MCF 10A (cell line): ENCODE measurements at regions not wholly inside any gene's neighbourhood (a gene's known extent, or its start where the extent isn't known, plus 50 kb on each side); places are given as distances from the start of the nearest gene placed in this dataset.

Experiments used
- BruUV-seq: library from RNA; stranded (reverse); fragments of 400-500 nt; replicated peaks from 2 replicates; lab custom pipeline; 2021; lab: Mats Ljungman, UMichigan
- CTCF ChIA-PET: fragments of 300-600 bp; sonication (Branson Sonifier 250); formaldehyde crosslinking; extraction: SDS; loops from one replicate; lab custom pipeline; 2021; ENCODE audit warnings: antibody characterized with exemption, inconsistent platforms; lab: Yijun Ruan, JAX
- POLR2A ChIA-PET: fragments of 300-600, 350-650 bp; sonication (Branson Sonifier 250); formaldehyde crosslinking; extraction: SDS; loops from one replicate; lab custom pipeline; 2020; ENCODE audit warnings: antibody characterized with exemption, inconsistent platforms; lab: Yijun Ruan, JAX
- DNase-seq: peaks from one replicate; pipeline ENCODE4 v3.0.0-alpha.2; 2018; ENCODE audit not compliant: unreplicated experiment
- H3K27ac Mint-ChIP-seq: one replicate; pipeline ENCODE4 v1.8.0; 2022; ENCODE audit warnings: mild to moderate bottlenecking, low read depth, mixed read lengths; ENCODE audit not compliant: unreplicated experiment
- H3K27me3 Mint-ChIP-seq: one replicate; pipeline ENCODE4 v1.8.0; 2022; ENCODE audit warnings: mixed read lengths; ENCODE audit not compliant: insufficient read depth, unreplicated experiment
- H3K36me3 Mint-ChIP-seq: one replicate; pipeline ENCODE4 v1.8.0; 2022; ENCODE audit warnings: mild to moderate bottlenecking, moderate library complexity, mixed read lengths; ENCODE audit not compliant: insufficient read depth, unreplicated experiment
- H3K4me1 Mint-ChIP-seq: one replicate; pipeline ENCODE4 v1.8.0; 2022; ENCODE audit warnings: mixed read lengths; ENCODE audit not compliant: insufficient read depth, unreplicated experiment
- H3K4me3 Mint-ChIP-seq: one replicate; pipeline ENCODE4 v1.8.0; 2022; ENCODE audit warnings: mild to moderate bottlenecking, moderate library complexity, mixed read lengths; ENCODE audit not compliant: unreplicated experiment
- H3K9me3 Mint-ChIP-seq: one replicate; pipeline ENCODE4 v1.8.0; 2022; ENCODE audit warnings: mixed read lengths; ENCODE audit not compliant: unreplicated experiment
- intact Hi-C: fragments of 100-400 bp; cut with micrococcal nuclease; formaldehyde crosslinking; loops from 2 replicates; pipeline ENCODE4 v1.14.1; 2022
- TF ChIP-seq, protein P1 (sequence below): fragments of 200-600 bp; IDR thresholded peaks from one replicate; pipeline ENCODE4 v1.8.0; 2022; ENCODE audit warnings: antibody characterized with exemption, mild to moderate bottlenecking; ENCODE audit not compliant: unreplicated experiment

DNA sequence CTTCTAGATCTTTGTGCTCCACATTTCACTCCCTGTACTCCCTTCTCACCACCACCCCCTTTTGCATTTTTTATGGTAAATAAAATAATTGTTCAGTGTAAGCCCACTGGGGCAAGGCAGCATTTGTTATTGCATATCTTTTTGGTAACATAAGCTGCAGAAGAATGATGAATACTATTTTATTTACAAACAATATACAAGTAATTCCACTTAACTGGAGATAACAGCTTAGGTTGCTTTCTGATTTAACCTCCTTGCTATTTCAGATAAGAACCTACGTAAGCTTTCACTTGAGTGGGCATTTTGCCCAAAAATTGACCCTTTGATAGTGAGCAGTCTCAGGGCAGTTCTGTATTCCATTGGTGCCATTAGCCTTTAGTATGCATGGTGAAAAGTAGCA, 417.9 kb downstream of the SH3GL2 start:
- no peak for DNase-seq
- BruUV-seq, result no TSS peak
- TF ChIP-seq, protein P1, sequence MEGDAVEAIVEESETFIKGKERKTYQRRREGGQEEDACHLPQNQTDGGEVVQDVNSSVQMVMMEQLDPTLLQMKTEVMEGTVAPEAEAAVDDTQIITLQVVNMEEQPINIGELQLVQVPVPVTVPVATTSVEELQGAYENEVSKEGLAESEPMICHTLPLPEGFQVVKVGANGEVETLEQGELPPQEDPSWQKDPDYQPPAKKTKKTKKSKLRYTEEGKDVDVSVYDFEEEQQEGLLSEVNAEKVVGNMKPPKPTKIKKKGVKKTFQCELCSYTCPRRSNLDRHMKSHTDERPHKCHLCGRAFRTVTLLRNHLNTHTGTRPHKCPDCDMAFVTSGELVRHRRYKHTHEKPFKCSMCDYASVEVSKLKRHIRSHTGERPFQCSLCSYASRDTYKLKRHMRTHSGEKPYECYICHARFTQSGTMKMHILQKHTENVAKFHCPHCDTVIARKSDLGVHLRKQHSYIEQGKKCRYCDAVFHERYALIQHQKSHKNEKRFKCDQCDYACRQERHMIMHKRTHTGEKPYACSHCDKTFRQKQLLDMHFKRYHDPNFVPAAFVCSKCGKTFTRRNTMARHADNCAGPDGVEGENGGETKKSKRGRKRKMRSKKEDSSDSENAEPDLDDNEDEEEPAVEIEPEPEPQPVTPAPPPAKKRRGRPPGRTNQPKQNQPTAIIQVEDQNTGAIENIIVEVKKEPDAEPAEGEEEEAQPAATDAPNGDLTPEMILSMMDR, result no peak

DNA sequence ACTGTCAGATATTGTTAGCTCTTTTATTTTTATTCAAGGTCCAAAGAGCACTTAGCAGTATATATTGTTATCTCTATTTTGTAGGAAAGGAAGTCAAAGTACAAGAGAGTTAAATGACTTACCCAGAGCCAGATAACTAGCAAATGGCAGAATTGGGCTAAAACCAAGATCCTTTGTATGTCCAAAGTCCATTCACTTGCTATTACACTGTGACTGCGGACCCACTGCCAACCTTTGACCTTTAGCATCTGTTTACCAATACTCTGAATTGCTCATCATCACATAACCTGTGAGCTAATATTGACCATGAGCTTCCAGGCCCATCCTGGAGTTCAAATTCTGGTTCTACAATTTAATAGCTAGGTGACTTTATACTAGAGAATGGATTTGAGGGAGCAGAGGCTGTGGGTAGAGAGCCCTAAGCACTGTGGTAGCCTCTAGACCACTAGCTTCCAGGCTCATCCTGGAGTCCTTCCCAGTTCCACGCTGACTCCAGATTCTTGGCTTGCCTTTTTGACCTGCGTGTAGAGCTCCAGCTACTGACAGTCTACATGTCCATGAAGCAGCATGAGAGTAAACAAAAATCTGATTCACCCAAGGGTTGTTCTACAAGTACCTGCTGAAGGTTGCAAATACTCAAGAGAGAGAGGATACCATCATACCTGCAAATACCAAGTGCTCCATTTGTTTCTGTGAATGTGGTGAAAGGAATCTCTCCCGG, 424.0 kb downstream of the SH3GL2 start:
- POLR2A ChIA-PET, result no interaction called here
- intact Hi-C loops, result no loop called here

More for the DNA sequence above, 417.9 kb downstream of the SH3GL2 start:
- no peaks in the 10 kb centered on the region for H3K27me3 Mint-ChIP-seq
- ChIA-PET POLR2A (no interaction called here), CTCF (interaction anchor here (0.7 kb wide), 1 partner anchor 667 kb away, joined by 4 read pairs; no protein-coding TSS in a partner anchor)
- H3K27ac Mint-ChIP-seq, result no peak overlapping the region
- H3K4me1 Mint-ChIP-seq, result no peaks in the 10 kb centered on the region
- H3K9me3 Mint-ChIP-seq, result no peaks in the 10 kb centered on the region
- no peak overlapping the region for H3K4me3 Mint-ChIP-seq
- intact Hi-C loops, result no loop called here
- no peaks in the 10 kb centered on the region for H3K36me3 Mint-ChIP-seq

DNA sequence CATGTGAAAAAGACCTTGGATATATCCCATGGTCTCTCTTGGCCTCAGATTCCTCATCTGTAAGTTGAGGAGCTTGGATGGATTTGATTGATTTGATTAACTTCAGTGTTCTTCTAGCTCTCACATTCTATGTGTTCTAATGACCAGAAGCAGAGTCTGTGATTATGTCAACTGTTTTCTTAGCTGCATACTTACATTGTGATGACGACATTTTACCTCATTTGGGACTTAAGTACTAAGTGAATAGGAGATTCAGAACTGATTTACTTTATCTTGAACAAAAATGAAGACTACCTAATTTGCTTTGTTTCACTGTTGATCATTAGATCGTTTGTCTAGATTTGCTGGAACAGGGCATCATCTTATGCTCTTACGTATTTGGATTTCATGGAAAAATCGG, 427.7 kb downstream of the SH3GL2 start:
- CTCF ChIA-PET, result interaction anchor here (1.0 to 2.6 kb wide), 2 partner anchors 10 to 208 kb away, joined by 4 to 8 read pairs; no protein-coding TSS in a partner anchor
- DNase-seq, result no peak
- POLR2A ChIA-PET, result no interaction called here
- Mint-ChIP-seq H3K4me1 (no peaks in the 10 kb centered on the region), H3K9me3 (no peaks in the 10 kb centered on the region), H3K27me3 (no peaks in the 10 kb centered on the region), H3K36me3 (no peaks in the 10 kb centered on the region), H3K4me3 (no peak overlapping the region), H3K27ac (no peak overlapping the region)
- no TSS peak for BruUV-seq
- TF ChIP-seq, protein P1, result no peak
- intact Hi-C loops, result no loop called here

More for the DNA sequence above, 424.0 kb downstream of the SH3GL2 start:
- CTCF ChIA-PET, result no interaction called here
- TF ChIP-seq, protein P1, result no peak
- H3K36me3 Mint-ChIP-seq, result no peaks in the 10 kb centered on the region
- H3K4me3 Mint-ChIP-seq, result no peak overlapping the region
- H3K27me3 Mint-ChIP-seq, result no peaks in the 10 kb centered on the region
- no peaks in the 10 kb centered on the region for H3K9me3 Mint-ChIP-seq
- DNase-seq, result no peak
- no peak overlapping the region for H3K27ac Mint-ChIP-seq
- no peaks in the 10 kb centered on the region for H3K4me1 Mint-ChIP-seq
- no TSS peak for BruUV-seq

DNA sequence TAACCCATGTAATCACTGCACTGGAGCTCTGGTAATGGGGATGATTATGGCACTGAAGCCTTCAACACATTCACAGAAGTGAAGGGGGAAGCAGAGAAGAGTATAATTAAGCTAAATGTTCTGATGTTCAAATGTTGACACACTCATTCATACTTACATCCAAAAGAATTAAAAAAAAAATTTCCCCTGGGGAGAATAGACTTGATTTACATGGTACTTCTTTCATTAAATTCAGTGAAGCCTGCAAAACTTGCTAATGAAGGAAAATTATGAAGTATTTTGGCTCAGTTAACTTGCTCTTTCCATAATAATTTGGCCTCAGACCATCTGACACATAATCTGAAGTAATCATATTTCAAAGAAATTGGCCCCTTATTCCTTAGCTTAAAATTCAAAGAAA, 428.8 kb downstream of the SH3GL2 start:
- peaks cover 8% of the 10 kb centered on the region for H3K27me3 Mint-ChIP-seq
- intact Hi-C loops, result no loop called here
- H3K4me1 Mint-ChIP-seq, result no peaks in the 10 kb centered on the region
- CTCF ChIA-PET, result interaction anchor here (0.6 kb wide), 1 partner anchor 201 kb away, joined by 3 read pairs; no protein-coding TSS in a partner anchor
- H3K36me3 Mint-ChIP-seq, result no peaks in the 10 kb centered on the region
- DNase-seq, result no peak
- BruUV-seq, result no TSS peak
- POLR2A ChIA-PET, result no interaction called here
- H3K9me3 Mint-ChIP-seq, result no peaks in the 10 kb centered on the region
- TF ChIP-seq, protein P1, result no peak
- no peak overlapping the region for H3K27ac Mint-ChIP-seq
- no peak overlapping the region for H3K4me3 Mint-ChIP-seq
